Endothelial cell of umbilical vein (primary cell): ENCODE measurements at regions not wholly inside any gene's neighbourhood (a gene's known extent, or its start where the extent isn't known, plus 50 kb on each side); places are given as distances from the start of the nearest gene placed in this dataset.

ENCODE experiments used
- BruUV-seq: library from RNA; stranded (reverse); fragments of 400-500 nt; replicated peaks from 2 replicates; lab custom pipeline; 2021; lab: Mats Ljungman, UMichigan
- CTCF ChIA-PET: fragments of 300-600, 350-600 bp; sonication (Branson Sonifier 250); formaldehyde crosslinking; loops from one replicate; lab custom pipeline; 2021; ENCODE audit warnings: antibody characterized with exemption, inconsistent platforms; lab: Charles Lee
- POLR2A ChIA-PET: fragments of 300-600, 350-600 bp; sonication (Branson Sonifier 250); formaldehyde crosslinking; loops from one replicate; lab custom pipeline; 2021; ENCODE audit warnings: antibody characterized with exemption, inconsistent platforms; lab: Charles Lee
- DNase-seq: peaks from one replicate; pipeline ENCODE4 v3.0.0-alpha.2; 2011; ENCODE audit warnings: low read depth, low spot score
- FAIRE-seq: peaks from 2 replicates; lab custom pipeline; 2011; peaks lifted over from hg19 to GRCh38; lab: Jason Lieb, UNC
- H2AFZ ChIP-seq: 2 replicates; pipeline ENCODE4 v1.6.0; 2012; ENCODE audit warnings: low read depth, low read length, control low read depth, inconsistent platforms
- H3K27ac ChIP-seq: 2 replicates; pipeline ENCODE4 v1.5.1; 2011; ENCODE audit warnings: low read depth, mild to moderate bottlenecking, control low read depth, low read length, moderate library complexity; ENCODE audit not compliant: insufficient read depth
- H3K27me3 ChIP-seq, 2 experiments: 2 replicates each; pipeline versions ENCODE4 v1.6.0 to v1.6.1; 2011; ENCODE audit warnings: low read length in 2 of 2, mixed read lengths in 1 of 2; ENCODE audit not compliant: control insufficient read depth in 2 of 2, insufficient read depth in 2 of 2
- H3K36me3 ChIP-seq, 2 experiments: 2 replicates in 1 of 2; 3 replicates in 1 of 2; pipeline ENCODE4 v1.5.1; 2011; ENCODE audit warnings: low read length in 2 of 2, mild to moderate bottlenecking in 1 of 2, moderate library complexity in 1 of 2; ENCODE audit not compliant: control insufficient read depth in 2 of 2, insufficient read depth in 2 of 2; ENCODE audit errors: extremely low read depth in 1 of 2
- H3K4me1 ChIP-seq: 3 replicates; pipeline ENCODE4 v1.5.1; 2011; ENCODE audit warnings: mild to moderate bottlenecking, low read length; ENCODE audit not compliant: control insufficient read depth, insufficient read depth; ENCODE audit errors: extremely low read depth
- H3K4me2 ChIP-seq: 2 replicates; pipeline ENCODE4 v1.6.1; 2011; ENCODE audit warnings: low read length, control low read depth, mixed read lengths; ENCODE audit not compliant: insufficient read depth
- H3K4me3 ChIP-seq, 3 experiments: fragments of 200-600 bp in 1 of 3; sonication (generic), shearing (Covaris generic) in 1 of 3; replicated peaks in 1 of 3; 2 replicates each; pipeline ENCODE4 v1.5.1; 2011 to 2016; ENCODE audit warnings: control low read depth in 3 of 3, low read length in 3 of 3, mild to moderate bottlenecking in 2 of 3, inconsistent platforms in 1 of 3, low read depth in 1 of 3, moderate library complexity in 1 of 3; ENCODE audit not compliant: insufficient read depth in 1 of 3
- H3K79me2 ChIP-seq: 2 replicates; pipeline ENCODE4 v1.6.0; 2012; ENCODE audit warnings: low read length, inconsistent platforms; ENCODE audit not compliant: control insufficient read depth, insufficient read depth
- H3K9ac ChIP-seq: replicated peaks from 2 replicates; pipeline ENCODE3; 2011; ENCODE audit warnings: low read length, control low read depth; ENCODE audit not compliant: insufficient read depth; ENCODE audit errors: extremely low read depth
- H3K9me1 ChIP-seq: replicated peaks from 3 replicates; pipeline ENCODE4 v1.6.0; 2011; ENCODE audit warnings: mild to moderate bottlenecking, low read length; ENCODE audit not compliant: control insufficient read depth, insufficient read depth; ENCODE audit errors: extremely low read depth
- H3K9me3 ChIP-seq: replicated peaks from 2 replicates; pipeline ENCODE4 v1.5.1; 2012; ENCODE audit warnings: low read length, inconsistent platforms; ENCODE audit not compliant: control insufficient read depth, insufficient read depth
- H4K20me1 ChIP-seq: replicated peaks from 2 replicates; pipeline ENCODE3; 2011; ENCODE audit warnings: mild to moderate bottlenecking, low read length; ENCODE audit not compliant: control insufficient read depth, insufficient read depth; ENCODE audit errors: extremely low read depth
- CTCF ChIP-seq, 2 donors: IDR thresholded peaks; 1 replicate in 1 of 2; 2 replicates in 1 of 2; pipeline ENCODE4 v1.5.1; 2011; ENCODE audit warnings: low read length in 2 of 2, mild to moderate bottlenecking in 2 of 2, moderate library complexity in 2 of 2, control low read depth in 1 of 2, inconsistent platforms in 1 of 2, low read depth in 1 of 2; ENCODE audit not compliant: insufficient read depth in 1 of 2; ENCODE audit errors: extremely low read depth in 1 of 2
- EZH2 ChIP-seq: IDR thresholded peaks from 2 replicates; pipeline ENCODE4 v1.6.1; 2012; ENCODE audit warnings: borderline replicate concordance, low read depth, mild to moderate bottlenecking, moderate library complexity, low read length, inconsistent platforms; ENCODE audit not compliant: severe bottlenecking
- FOS ChIP-seq: IDR thresholded peaks from 2 replicates; pipeline ENCODE4 v1.6.1; 2011; ENCODE audit warnings: mild to moderate bottlenecking, low read length, moderate library complexity, borderline replicate concordance; ENCODE audit not compliant: insufficient read depth
- GATA2 ChIP-seq: IDR thresholded peaks from 2 replicates; pipeline ENCODE4 v1.7.0; 2011; ENCODE audit warnings: low read depth, mild to moderate bottlenecking, moderate library complexity, mixed read lengths, low read length; ENCODE audit not compliant: insufficient read length, insufficient read depth
- JUN ChIP-seq: IDR thresholded peaks from 2 replicates; pipeline ENCODE4 v1.6.1; 2011; ENCODE audit warnings: borderline replicate concordance, low read depth; ENCODE audit not compliant: insufficient read length, insufficient read depth
- MYC ChIP-seq: IDR thresholded peaks from one replicate; pipeline ENCODE4 v1.6.1; 2011; ENCODE audit warnings: mild to moderate bottlenecking, low read depth, low read length
- POLR2A ChIP-seq: IDR thresholded peaks from 2 replicates; pipeline ENCODE4 v1.6.1; 2012; ENCODE audit warnings: low read depth, mild to moderate bottlenecking, control low read depth, low read length
- POLR2AphosphoS5 ChIP-seq: IDR thresholded peaks from 2 replicates; pipeline ENCODE4 v1.6.1; 2012; ENCODE audit warnings: low read depth, mild to moderate bottlenecking, control low read depth, low read length, moderate library complexity; ENCODE audit not compliant: insufficient read depth
- dilution Hi-C: fragments of 300-500 bp; cut with MboI; formaldehyde crosslinking; loops from one replicate; pipeline ENCODE4 v1.15.0; 2019; ENCODE audit warnings: low sequenced_read_pairs; ENCODE audit not compliant: extremely low pct_ligation_motif_present
- intact Hi-C: fragments of 100-400 bp; cut with micrococcal nuclease; formaldehyde crosslinking; loops from one replicate; pipeline ENCODE4 v1.10.0; 2022
- TF ChIP-seq, protein P1 (sequence below): IDR thresholded peaks from 2 replicates; pipeline ENCODE4 v1.6.1; 2011; ENCODE audit not compliant: insufficient read depth, insufficient read length

- TSS peak; percentile 68 for BruUV-seq
- H3K79me2 ChIP-seq: no peaks in the 10 kb centered on the region
- DNase-seq (peak; percentile 41), FAIRE-seq (peak; percentile 69)
- H3K9me3 ChIP-seq: no peaks in the 10 kb centered on the region
- no peaks in the 10 kb centered on the region for H3K27me3 ChIP-seq
- H3K27ac ChIP-seq: peak overlapping the region; percentile 49
- POLR2A ChIA-PET: interaction anchor here (1.5 to 1.9 kb wide), 2 partner anchors 25 to 56 kb away, joined by 4 to 8 read pairs; no protein-coding TSS in a partner anchor
- H3K4me2 ChIP-seq: peak overlapping the region; percentile 53
- CTCF ChIA-PET: no interaction called here
- H4K20me1 ChIP-seq: no peaks in the 10 kb centered on the region
- peak overlapping the region; percentile 58 for H3K9ac ChIP-seq
- H3K36me3 ChIP-seq: no peaks in the 10 kb centered on the region
- peak overlapping the region; percentile 50 for H2AFZ ChIP-seq
- H3K9me1 ChIP-seq: no peaks in the 10 kb centered on the region
- dilution Hi-C loops (no loop called here), intact Hi-C loops (loop anchor here (1.0 to 5.0 kb wide), 3 partner anchors 56 to 267 kb away; no protein-coding TSS in a partner anchor)
- H3K4me3 ChIP-seq: no peak overlapping the region
- TF ChIP-seq POLR2A: no peak
- TF ChIP-seq, protein P1, sequence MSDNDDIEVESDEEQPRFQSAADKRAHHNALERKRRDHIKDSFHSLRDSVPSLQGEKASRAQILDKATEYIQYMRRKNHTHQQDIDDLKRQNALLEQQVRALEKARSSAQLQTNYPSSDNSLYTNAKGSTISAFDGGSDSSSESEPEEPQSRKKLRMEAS: peak; percentile 85
- H3K4me1 ChIP-seq: peaks cover 69% of the 10 kb centered on the region
Observed at GRCh38 chr17:27984816-27985215, 57.7 kb upstream of the NLK start.

DNA sequence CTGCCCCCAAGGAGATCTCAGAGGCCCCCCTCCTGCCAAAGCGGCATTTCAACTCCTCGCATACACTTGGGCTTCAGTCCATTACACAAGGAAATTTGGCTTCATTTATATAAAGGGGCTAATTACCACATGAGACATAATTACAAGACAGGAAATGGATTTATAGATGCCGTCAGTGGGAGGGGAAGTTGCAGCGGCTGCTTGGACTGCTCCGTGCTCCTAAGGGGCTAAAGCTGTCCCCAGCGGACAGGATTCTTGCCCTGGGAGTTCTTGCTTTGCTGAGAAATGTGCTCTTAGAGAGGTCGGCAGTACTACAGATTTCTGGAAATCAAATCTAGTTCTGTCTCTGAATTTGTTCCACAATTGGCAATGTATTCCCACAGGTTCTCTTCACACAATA is 57.2 kb upstream of the NLK start:
- peak overlapping the region; percentile 49 for H3K27ac ChIP-seq
- peak overlapping the region; percentile 50 for H2AFZ ChIP-seq
- ChIA-PET CTCF (interaction anchor here (0.9 to 1.2 kb wide), 4 partner anchors 9 to 266 kb away, joined by 3 to 5 read pairs (median 4); no protein-coding TSS in a partner anchor), POLR2A (interaction anchor here (1.5 to 1.9 kb wide), 2 partner anchors 25 to 56 kb away, joined by 4 to 8 read pairs; no protein-coding TSS in a partner anchor)
- no peaks in the 10 kb centered on the region for H3K9me1 ChIP-seq
- H3K4me2 ChIP-seq: peak overlapping the region; percentile 53
- peaks cover 69% of the 10 kb centered on the region for H3K4me1 ChIP-seq
- dilution Hi-C loops: no loop called here
- peak overlapping the region; percentile 58 for H3K9ac ChIP-seq
- H3K79me2 ChIP-seq: no peaks in the 10 kb centered on the region
- no TSS peak for BruUV-seq
- intact Hi-C loops: loop anchor here (1.0 to 5.0 kb wide), 2 partner anchors 56 to 267 kb away; no protein-coding TSS in a partner anchor
- no peak overlapping the region for H3K4me3 ChIP-seq
- no peaks in the 10 kb centered on the region for H3K36me3 ChIP-seq
- H4K20me1 ChIP-seq: no peaks in the 10 kb centered on the region
- no peaks in the 10 kb centered on the region for H3K27me3 ChIP-seq
- H3K9me3 ChIP-seq: no peaks in the 10 kb centered on the region
- peak; percentile 38 for FAIRE-seq
- DNase-seq: peak; percentile 72
- TF ChIP-seq EZH2: no peak
- no peak for TF ChIP-seq POLR2AphosphoS5
- no peak for TF ChIP-seq GATA2
- no peak for TF ChIP-seq FOS
- TF ChIP-seq MYC: no peak
- TF ChIP-seq, protein P1: no peak
- no peak for TF ChIP-seq POLR2A
- no peak for TF ChIP-seq CTCF (IDR thresholded peaks at IDR 0.05; ENCODE audit: extremely low read depth in 1 of 2, insufficient read depth in 1 of 2, low read depth in 1 of 2, low read length in 2 of 2)
- no peak for TF ChIP-seq JUN
